GM23338 (cell line): ENCODE measurements at regions not wholly inside any gene's neighbourhood (a gene's known extent, or its start where the extent isn't known, plus 50 kb on each side); places are given as distances from the start of the nearest gene placed in this dataset.

ENCODE experiments used
- ATAC-seq: fragments of 200-7000 bp; cut with Tn5 transposase; 3 replicates; pipeline ENCODE4 v1.9.1; 2020
- DNase-seq: peaks from one replicate; pipeline ENCODE4 v3.0.0-alpha.2; 2015; ENCODE audit warnings: low spot score
- H2AFZ ChIP-seq: fragments of 200-600 bp; sonication (generic); 2 replicates; pipeline ENCODE4 v1.8.0; 2016; ENCODE audit warnings: antibody characterized with exemption, mild to moderate bottlenecking, moderate library complexity
- H3F3A ChIP-seq: fragments of 200-600 bp; sonication (generic); replicated peaks from 2 replicates; pipeline ENCODE4 v1.8.0; 2017; ENCODE audit warnings: antibody characterized with exemption, mixed run types, low read depth
- H3K27ac ChIP-seq: fragments of 200-600 bp; sonication (generic); 2 replicates; pipeline ENCODE4 v1.6.1; 2016; ENCODE audit warnings: low read depth
- H3K27me3 ChIP-seq: fragments of 200-600 bp; sonication (generic); 2 replicates; pipeline ENCODE4 v1.8.0; 2016; ENCODE audit warnings: mild to moderate bottlenecking, mixed run types, moderate library complexity; ENCODE audit not compliant: insufficient read depth
- H3K36me3 ChIP-seq: fragments of 200-600 bp; sonication (generic); 2 replicates; pipeline ENCODE4 v1.8.0; 2016; ENCODE audit warnings: mild to moderate bottlenecking; ENCODE audit not compliant: insufficient read depth
- H3K4me1 ChIP-seq: fragments of 200-600 bp; sonication (generic); 2 replicates; pipeline ENCODE4 v1.8.0; 2016; ENCODE audit warnings: mild to moderate bottlenecking, moderate library complexity; ENCODE audit not compliant: insufficient read depth
- H3K4me2 ChIP-seq: fragments of 200-600 bp; sonication (generic); 2 replicates; pipeline ENCODE4 v1.7.1; 2017; ENCODE audit warnings: mixed run types
- H3K4me3 ChIP-seq: fragments of 200-600 bp; sonication (generic); 2 replicates; pipeline ENCODE4 v1.6.1; 2016; ENCODE audit warnings: mixed run types
- H3K79me2 ChIP-seq: fragments of 200-600 bp; sonication (generic); replicated peaks from 2 replicates; pipeline ENCODE4 v1.8.0; 2017; ENCODE audit warnings: mild to moderate bottlenecking; ENCODE audit not compliant: insufficient read depth
- H3K9me2 ChIP-seq: fragments of 200-600 bp; sonication (generic); 2 replicates; pipeline ENCODE4 v1.8.0; 2017; ENCODE audit not compliant: insufficient read depth
- H4K20me1 ChIP-seq: fragments of 200-600 bp; sonication (generic); replicated peaks from 2 replicates; pipeline ENCODE4 v1.8.0; 2017; ENCODE audit warnings: mild to moderate bottlenecking; ENCODE audit not compliant: insufficient read depth
- H3K27ac Mint-ChIP-seq: 2 replicates; pipeline ENCODE4 v1.8.0; 2020; ENCODE audit warnings: inconsistent platforms, mild to moderate bottlenecking, moderate library complexity, mixed read lengths
- H3K27me3 Mint-ChIP-seq: 3 replicates; pipeline ENCODE4 v1.8.0; 2022; ENCODE audit warnings: low read depth, mild to moderate bottlenecking, moderate library complexity, mixed read lengths, inconsistent platforms; ENCODE audit not compliant: insufficient read depth, poor library complexity
- H3K36me3 Mint-ChIP-seq: 3 replicates; pipeline ENCODE4 v1.8.0; 2021; ENCODE audit warnings: low read depth, mild to moderate bottlenecking, inconsistent platforms, moderate library complexity, mixed read lengths
- H3K4me1 Mint-ChIP-seq: 3 replicates; pipeline ENCODE4 v1.8.0; 2020; ENCODE audit warnings: mild to moderate bottlenecking, inconsistent platforms, mixed read lengths
- H3K4me3 Mint-ChIP-seq: 3 replicates; pipeline ENCODE4 v1.8.0; 2021; ENCODE audit warnings: moderate library complexity, mild to moderate bottlenecking, inconsistent platforms, mixed read lengths
- H3K9me3 Mint-ChIP-seq: 3 replicates; pipeline ENCODE4 v1.8.0; 2020; ENCODE audit warnings: moderate library complexity, mild to moderate bottlenecking, inconsistent platforms, mixed read lengths
- ETS1 ChIP-seq: IDR thresholded peaks from 2 replicates; pipeline ENCODE4 v1.6.1; 2016; ENCODE audit warnings: antibody characterized with exemption
- EZH2 ChIP-seq: fragments of 200-600 bp; sonication (generic); IDR thresholded peaks from one replicate; pipeline ENCODE4 v1.8.0; 2017; ENCODE audit warnings: antibody characterized with exemption, mild to moderate bottlenecking, low read depth; ENCODE audit not compliant: unreplicated experiment
- EZH2phosphoT487 ChIP-seq: fragments of 200-600 bp; sonication (generic); IDR thresholded peaks from one replicate; pipeline ENCODE4 v1.8.1; 2018; ENCODE audit warnings: antibody characterized with exemption; ENCODE audit not compliant: unreplicated experiment
- NANOG ChIP-seq: IDR thresholded peaks from 2 replicates; pipeline ENCODE4 v1.6.1; 2016; ENCODE audit warnings: antibody characterized with exemption, borderline replicate concordance
- POLR2AphosphoS5 ChIP-seq: IDR thresholded peaks from 2 replicates; pipeline ENCODE4 v1.6.1; 2016; ENCODE audit warnings: antibody characterized with exemption, low read depth
- STAT1 ChIP-seq: IDR thresholded peaks from one replicate; pipeline ENCODE4 v1.6.1; 2016; ENCODE audit warnings: antibody characterized with exemption; ENCODE audit not compliant: unreplicated experiment
- ZNF114 ChIP-seq: fragments of 250-450 bp; sonication (Bioruptor Pico); IDR thresholded peaks from 2 replicates; pipeline ENCODE4 v1.5.0; 2020; ENCODE audit warnings: mild to moderate bottlenecking, moderate library complexity
- ZNF462 ChIP-seq: fragments of 250-450 bp; sonication (Bioruptor Pico); IDR thresholded peaks from 2 replicates; pipeline ENCODE4 v1.5.0; 2020; ENCODE audit warnings: mild to moderate bottlenecking, moderate library complexity

GRCh38 chr14:38880643-38881524 is 222.2 kb downstream of the SEC23A start:
- Histone ChIP-seq H3K27ac (no peak overlapping the region), H2AFZ (no peak overlapping the region), H3K4me1 (no peaks in the 10 kb centered on the region), H3F3A (no peaks in the 10 kb centered on the region), H4K20me1 (no peaks in the 10 kb centered on the region), H3K4me3 (no peak overlapping the region), H3K36me3 (no peaks in the 10 kb centered on the region), H3K27me3 (no peaks in the 10 kb centered on the region), H3K4me2 (no peak overlapping the region), H3K9me2 (no peaks in the 10 kb centered on the region), H3K79me2 (no peaks in the 10 kb centered on the region)
- no peaks in the 10 kb centered on the region for H3K36me3 Mint-ChIP-seq
- no peak overlapping the region for H3K4me3 Mint-ChIP-seq
- TF ChIP-seq STAT1: no peak
- no peak for TF ChIP-seq ETS1
- TF ChIP-seq ZNF462 (CRISPR knock-in tag): no peak
- no peak for TF ChIP-seq ZNF114 (CRISPR knock-in tag)
- no peak for TF ChIP-seq NANOG
- no peak for TF ChIP-seq EZH2phosphoT487
- TF ChIP-seq POLR2AphosphoS5: no peak
- TF ChIP-seq EZH2: no peak
- no peaks in the 10 kb centered on the region for H3K4me1 Mint-ChIP-seq
- H3K27me3 Mint-ChIP-seq: no peaks in the 10 kb centered on the region
- no peak for DNase-seq
- no peaks in the 10 kb centered on the region for H3K9me3 Mint-ChIP-seq
- ATAC-seq: no peak
- no peak overlapping the region for H3K27ac Mint-ChIP-seq
